Thyroid gland (tissue), 4 donors: ENCODE measurements at regions not wholly inside any gene's neighbourhood (a gene's known extent, or its start where the extent isn't known, plus 50 kb on each side); places are given as distances from the start of the nearest gene placed in this dataset.

Experiments
- DNase-seq, 2 donors: peaks; one replicate each; pipeline ENCODE4 v3.0.0-alpha.2; 2019
- H3K27ac ChIP-seq, 3 donors: fragments of 200-600 bp; sonication (generic); 1 replicate in 2 of 3; 2 replicates in 1 of 3; pipeline ENCODE4 v1.5.1; 2016 to 2019; ENCODE audit warnings: mild to moderate bottlenecking in 1 of 3, moderate library complexity in 1 of 3
- H3K27me3 ChIP-seq: fragments of 200-600 bp; sonication (generic); one replicate; pipeline ENCODE4 v1.5.1; 2019
- H3K36me3 ChIP-seq, 2 donors: fragments of 200-600 bp; sonication (generic); one replicate each; pipeline ENCODE4 v1.5.1; 2016 to 2019
- H3K4me1 ChIP-seq, 2 donors: fragments of 200-600 bp; sonication (generic); one replicate each; pipeline ENCODE4 v1.5.1; 2017 to 2019
- H3K4me3 ChIP-seq, 3 donors: fragments of 200-600 bp; sonication (generic); replicated peaks in 1 of 3; 1 replicate in 2 of 3; 2 replicates in 1 of 3; pipeline ENCODE4 v1.5.1; 2016; ENCODE audit warnings: mild to moderate bottlenecking in 1 of 3
- H3K9me3 ChIP-seq: fragments of 200-600 bp; sonication (generic); one replicate; pipeline ENCODE4 v1.5.1; 2017
- CTCF ChIP-seq, 6 experiments: fragments of 200-600 bp in 3 of 6; fragments of 450-650 bp in 3 of 6; sonication (generic) in 3 of 6; IDR thresholded peaks; one replicate each; pipeline ENCODE4 v1.5.1; 2016 to 2019; ENCODE audit warnings: antibody characterized with exemption in 6 of 6, mild to moderate bottlenecking in 2 of 6, inconsistent platforms in 1 of 6, moderate library complexity in 1 of 6
- POLR2A ChIP-seq, 2 donors: fragments of 450-650 bp; IDR thresholded peaks; one replicate each; pipeline ENCODE4 v1.6.1; 2017; ENCODE audit warnings: antibody characterized with exemption in 2 of 2, mild to moderate bottlenecking in 2 of 2, moderate library complexity in 1 of 2
- WGBS, 2 donors: methylation state at CpG; one replicate each; pipeline ENCODE4 v1.1.5; 2017; 5-methylcytosine and 5-hydroxymethylcytosine counted together
- intact Hi-C: fragments of 100-400 bp; cut with DNase I; formaldehyde crosslinking; loops from one replicate; pipeline ENCODE4 v1.15.1; 2023

GRCh38 chr21:17671733-17672132 lies 59.0 kb upstream of the BTG3 start:
- Histone ChIP-seq H3K27ac (no peak overlapping the region), H3K36me3 (no peaks in the 10 kb centered on the region), H3K4me3 (no peak overlapping the region), H3K4me1 (no peaks in the 10 kb centered on the region), H3K9me3 (no peaks in the 10 kb centered on the region), H3K27me3 (no peaks in the 10 kb centered on the region)
- 57 to 94% methylated on average over 4 of the region's 4 CpGs for WGBS, 2 donors
- DNase-seq, result no peak
- intact Hi-C loops, result no loop called here
- no peak for TF ChIP-seq CTCF (IDR thresholded peaks at IDR 0.05)
- TF ChIP-seq POLR2A (IDR thresholded peaks at IDR 0.05), result no peak

- Histone ChIP-seq H3K36me3 (no peaks in the 10 kb centered on the region), H3K9me3 (no peaks in the 10 kb centered on the region), H3K27me3 (no peaks in the 10 kb centered on the region), H3K27ac (no peak overlapping the region), H3K4me3 (no peak overlapping the region), H3K4me1 (no peaks in the 10 kb centered on the region)
- TF ChIP-seq CTCF (IDR thresholded peaks at IDR 0.05) (no peak), POLR2A (IDR thresholded peaks at IDR 0.05) (no peak)
- intact Hi-C loops, result no loop called here
- WGBS, 2 donors, result 86 to 87% methylated on average over 5 of the region's 5 CpGs
- no peak for DNase-seq
These were observed 55.9 kb upstream of the BTG3 start for GRCh38 chr21:17668479-17669140.

GRCh38 chr21:17667256-17667655 lies 54.6 kb upstream of the BTG3 start:
- intact Hi-C loops, result no loop called here
- Histone ChIP-seq H3K4me1 (no peaks in the 10 kb centered on the region), H3K36me3 (no peaks in the 10 kb centered on the region), H3K9me3 (no peaks in the 10 kb centered on the region), H3K27me3 (no peaks in the 10 kb centered on the region), H3K27ac (no peak overlapping the region), H3K4me3 (no peak overlapping the region)
- WGBS, 2 donors, result 84 to 92% methylated on average over 5 of the region's 5 CpGs
- DNase-seq, result no peak
- no peak for TF ChIP-seq POLR2A (IDR thresholded peaks at IDR 0.05)
- TF ChIP-seq CTCF (IDR thresholded peaks at IDR 0.05), result no peak
